IMR-90 (cell line): ENCODE measurements at regions not wholly inside any gene's neighbourhood (a gene's known extent, or its start where the extent isn't known, plus 50 kb on each side); places are given as distances from the start of the nearest gene placed in this dataset.

Source experiments
- ATAC-seq: fragments of 200-7000 bp; cut with Tn5 transposase; 2 replicates; pipeline ENCODE4 v1.9.1; 2020; ENCODE audit warnings: low read depth, mild to moderate bottlenecking, moderate library complexity
- BruUV-seq: library from RNA; stranded (reverse); fragments of 400-500 nt; replicated peaks from 2 replicates; lab custom pipeline; 2021; lab: Mats Ljungman, UMichigan
- CTCF ChIA-PET: fragments of 300-600 bp; formaldehyde crosslinking; extraction: SDS; loops from one replicate; lab custom pipeline; 2021; ENCODE audit warnings: antibody characterized with exemption; lab: Yijun Ruan, JAX
- POLR2A ChIA-PET: fragments of 300-600 bp; sonication (Branson Sonifier 250); formaldehyde crosslinking; loops from one replicate; lab custom pipeline; 2022; ENCODE audit warnings: antibody characterized with exemption; ENCODE audit not compliant: unreplicated experiment; lab: Charles Lee
- DNase-seq: peaks from one replicate; pipeline ENCODE4 v3.0.0; 2013
- H2AFZ ChIP-seq: replicated peaks from 2 replicates; pipeline ENCODE3; 2013; ENCODE audit warnings: low read length, mild to moderate bottlenecking; ENCODE audit not compliant: poor library complexity
- H2AK5ac ChIP-seq: 2 replicates; pipeline ENCODE4 v1.6.1; 2013; ENCODE audit warnings: low read depth, low read length, inconsistent platforms
- H2AK9ac ChIP-seq: replicated peaks from 2 replicates; pipeline ENCODE3; 2013; ENCODE audit warnings: mild to moderate bottlenecking, low read depth, low read length, moderate library complexity; ENCODE audit not compliant: poor library complexity
- H2BK120ac ChIP-seq: 2 replicates; pipeline ENCODE4 v1.6.1; 2013; ENCODE audit warnings: low read depth, low read length, inconsistent platforms
- H2BK15ac ChIP-seq: 3 replicates; pipeline ENCODE4 v1.6.1; 2013; ENCODE audit warnings: low read depth, low read length, inconsistent platforms
- H2BK20ac ChIP-seq: 2 replicates; pipeline ENCODE4 v1.6.1; 2013; ENCODE audit warnings: low read depth, mild to moderate bottlenecking, inconsistent platforms, low read length, moderate library complexity
- H2BK5ac ChIP-seq: 2 replicates; pipeline ENCODE4 v1.6.1; 2013; ENCODE audit warnings: mild to moderate bottlenecking, low read depth, low read length, inconsistent platforms; ENCODE audit not compliant: poor library complexity, severe bottlenecking
- H3K14ac ChIP-seq: replicated peaks from 2 replicates; pipeline ENCODE4 v1.6.1; 2013; ENCODE audit warnings: low read depth, low read length, inconsistent platforms
- H3K18ac ChIP-seq: 2 replicates; pipeline ENCODE4 v1.6.1; 2013; ENCODE audit warnings: low read depth, low read length, control low read depth
- H3K23ac ChIP-seq: 2 replicates; pipeline ENCODE4 v1.6.1; 2013; ENCODE audit warnings: low read depth, low read length, inconsistent platforms
- H3K27ac ChIP-seq: 2 replicates; pipeline ENCODE4 v1.5.1; 2013; ENCODE audit warnings: mild to moderate bottlenecking, control low read depth, low read length; ENCODE audit not compliant: insufficient read depth
- H3K27me3 ChIP-seq: 2 replicates; pipeline ENCODE4 v1.6.1; 2013; ENCODE audit warnings: low read length; ENCODE audit not compliant: control insufficient read depth, insufficient read depth
- H3K36me3 ChIP-seq: 2 replicates; pipeline ENCODE4 v1.6.1; 2013; ENCODE audit warnings: low read length, mixed read lengths; ENCODE audit not compliant: control insufficient read depth, insufficient read depth
- H3K4ac ChIP-seq: 2 replicates; pipeline ENCODE4 v1.6.1; 2013; ENCODE audit warnings: low read depth, low read length, inconsistent platforms
- H3K4me1 ChIP-seq: 2 replicates; pipeline ENCODE4 v1.6.1; 2013; ENCODE audit warnings: low read length, mixed read lengths; ENCODE audit not compliant: control insufficient read depth, insufficient read depth
- H3K4me2 ChIP-seq: 2 replicates; pipeline ENCODE4 v1.6.1; 2013; ENCODE audit warnings: low read depth, mild to moderate bottlenecking, control low read depth, low read length, moderate library complexity
- H3K4me3 ChIP-seq: 2 replicates; pipeline ENCODE4 v1.5.1; 2013; ENCODE audit warnings: low read depth, mild to moderate bottlenecking, control low read depth, low read length, moderate library complexity; ENCODE audit not compliant: insufficient read depth
- H3K56ac ChIP-seq: 2 replicates; pipeline ENCODE4 v1.6.1; 2013; ENCODE audit warnings: low read length, inconsistent platforms; ENCODE audit not compliant: insufficient read depth; ENCODE audit errors: extremely low read depth
- H3K79me1 ChIP-seq, 2 experiments: 2 replicates each; pipeline ENCODE4 v1.6.1; 2013; ENCODE audit warnings: low read length in 2 of 2, inconsistent platforms in 1 of 2, low read depth in 1 of 2
- H3K9ac ChIP-seq: 2 replicates; pipeline ENCODE4 v1.6.1; 2013; ENCODE audit warnings: low read depth, low read length, control low read depth
- H3K9me1 ChIP-seq: 2 replicates; pipeline ENCODE4 v1.6.1; 2013; ENCODE audit warnings: low read length, inconsistent platforms; ENCODE audit not compliant: insufficient read depth
- H3K9me3 ChIP-seq: 2 replicates; pipeline ENCODE4 v1.6.1; 2013; ENCODE audit warnings: low read length; ENCODE audit not compliant: control insufficient read depth, insufficient read depth
- H4K20me1 ChIP-seq: 2 replicates; pipeline ENCODE4 v1.6.1; 2013; ENCODE audit warnings: low read length, inconsistent platforms; ENCODE audit not compliant: insufficient read depth
- H4K5ac ChIP-seq: 2 replicates; pipeline ENCODE4 v1.6.1; 2013; ENCODE audit warnings: mild to moderate bottlenecking, low read depth, low read length, control low read depth
- H4K8ac ChIP-seq, 2 experiments: 2 replicates each; pipeline ENCODE4 v1.6.1; 2013; ENCODE audit warnings: low read depth in 2 of 2, low read length in 2 of 2, control low read depth in 1 of 2, inconsistent platforms in 1 of 2
- H4K91ac ChIP-seq: 2 replicates; pipeline ENCODE4 v1.6.1; 2013; ENCODE audit warnings: low read depth, low read length, inconsistent platforms; ENCODE audit not compliant: insufficient read depth
- BHLHE40 ChIP-seq: fragments of 150-350 bp; IDR thresholded peaks from 2 replicates; pipeline ENCODE4 v1.6.1; 2016; ENCODE audit warnings: mild to moderate bottlenecking, low read depth, low read length
- CEBPB ChIP-seq: IDR thresholded peaks from 2 replicates; pipeline ENCODE4 v1.6.1; 2012; ENCODE audit warnings: low read depth, low read length, improper control_type of control experiment
- ELK1 ChIP-seq: fragments of 150-350 bp; IDR thresholded peaks from 2 replicates; pipeline ENCODE4 v1.6.1; 2016; ENCODE audit warnings: low read depth, mild to moderate bottlenecking, low read length, moderate library complexity, borderline replicate concordance
- FOS ChIP-seq: fragments of 150-350 bp; IDR thresholded peaks from 2 replicates; pipeline ENCODE4 v1.6.1; 2016; ENCODE audit warnings: low read depth, low read length
- MAFK ChIP-seq: IDR thresholded peaks from 2 replicates; pipeline ENCODE4 v1.6.1; 2012; ENCODE audit warnings: low read depth, low read length, improper control_type of control experiment
- MXI1 ChIP-seq: IDR thresholded peaks from 2 replicates; pipeline ENCODE4 v1.6.1; 2012; ENCODE audit warnings: low read depth, mild to moderate bottlenecking, low read length, moderate library complexity, borderline replicate concordance
- NFE2L2 ChIP-seq: fragments of 150-350 bp; IDR thresholded peaks from 2 replicates; pipeline ENCODE4 v1.6.1; 2016; ENCODE audit warnings: low read depth, mild to moderate bottlenecking, low read length
- POLR2A ChIP-seq: IDR thresholded peaks from 2 replicates; pipeline ENCODE4 v1.6.1; 2012; ENCODE audit warnings: mild to moderate bottlenecking, low read depth, low read length
- RAD21 ChIP-seq: IDR thresholded peaks from 2 replicates; pipeline ENCODE4 v1.6.1; 2012; ENCODE audit warnings: low read length, improper control_type of control experiment
- RCOR1 ChIP-seq: IDR thresholded peaks from 2 replicates; pipeline ENCODE4 v1.6.1; 2012; ENCODE audit warnings: mild to moderate bottlenecking, low read length, improper control_type of control experiment; ENCODE audit not compliant: insufficient replicate concordance
- RFX5 ChIP-seq: IDR thresholded peaks from 2 replicates; pipeline ENCODE4 v1.8.0; 2012; ENCODE audit warnings: low read depth, mild to moderate bottlenecking, low read length, moderate library complexity
- USF2 ChIP-seq: fragments of 150-350 bp; IDR thresholded peaks from 2 replicates; pipeline ENCODE4 v1.6.1; 2017; ENCODE audit warnings: mild to moderate bottlenecking, antibody characterized with exemption, low read length, low read depth
- WGBS, 2 experiments: methylation state at CpG; one replicate each; pipeline versions ENCODE4 v1.1.5 to v1.1.7; 2013; ENCODE audit warnings: missing lambda C conversion rate in 2 of 2; ENCODE audit not compliant: insufficient read length in 1 of 2; ENCODE audit errors: extremely low coverage in 2 of 2; 5-methylcytosine and 5-hydroxymethylcytosine counted together
- dilution Hi-C: fragments of 300-500 bp; cut with HindIII; formaldehyde crosslinking; loops from one replicate; pipeline ENCODE4 v1.14.3; 2018; ENCODE audit warnings: low sequenced_read_pairs; ENCODE audit not compliant: unreplicated experiment
- in situ Hi-C: fragments of 300-500 bp; cut with MboI; formaldehyde crosslinking; loops from 3 replicates; pipeline ENCODE4 v1.14.3; 2019; ENCODE audit warnings: low sequenced_read_pairs, inconsistent platforms, mixed read lengths
- intact Hi-C: fragments of 100-400 bp; cut with micrococcal nuclease; formaldehyde crosslinking; loops from 2 replicates; pipeline ENCODE4 v1.10.0; 2022

DNA sequence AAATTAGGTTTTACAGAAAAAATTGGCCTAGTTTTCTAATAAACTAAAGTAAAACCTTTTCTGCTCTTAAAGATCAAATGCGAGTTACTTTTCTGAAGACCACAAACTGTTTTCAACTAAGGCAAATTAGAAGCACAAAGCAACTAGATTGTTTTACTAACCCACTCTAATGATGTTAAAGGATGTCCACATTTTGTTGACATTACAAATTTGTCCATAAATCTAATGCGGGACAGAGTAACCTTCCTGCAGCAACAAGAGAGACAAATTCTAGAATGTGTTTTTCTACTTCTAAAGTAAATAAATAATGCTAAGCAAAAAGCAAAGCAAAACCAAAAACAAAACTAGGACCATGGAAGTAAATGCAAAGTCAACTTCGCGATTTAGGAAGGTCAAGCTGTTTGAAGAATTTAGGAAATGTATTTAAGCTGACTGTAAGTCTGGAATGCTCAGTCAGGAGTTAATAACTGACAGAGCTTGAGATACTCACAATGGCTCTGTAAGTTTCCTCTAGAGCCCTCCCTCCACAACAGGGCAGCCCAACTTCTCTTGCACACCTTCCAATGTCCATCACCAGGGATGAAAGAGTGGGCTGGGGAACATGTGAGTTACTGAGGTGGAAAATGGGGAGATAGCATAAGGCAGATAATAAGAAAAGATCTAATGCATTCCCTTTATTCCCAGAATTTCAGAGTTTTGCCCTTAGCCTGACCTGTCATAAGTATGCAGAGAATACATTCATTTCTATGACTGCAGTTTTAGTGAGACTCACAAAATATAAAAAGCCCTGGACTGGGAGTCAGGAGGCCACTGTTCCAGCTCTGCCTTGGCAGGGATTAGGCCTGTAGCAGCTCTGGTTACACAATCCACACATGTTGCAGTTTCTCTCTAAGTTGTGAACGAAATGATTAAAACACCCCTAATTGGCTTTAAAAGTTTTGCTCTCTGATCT lies 158.8 kb downstream of the FOXA2 start (continued):
- no peak for TF ChIP-seq MXI1

DNA sequence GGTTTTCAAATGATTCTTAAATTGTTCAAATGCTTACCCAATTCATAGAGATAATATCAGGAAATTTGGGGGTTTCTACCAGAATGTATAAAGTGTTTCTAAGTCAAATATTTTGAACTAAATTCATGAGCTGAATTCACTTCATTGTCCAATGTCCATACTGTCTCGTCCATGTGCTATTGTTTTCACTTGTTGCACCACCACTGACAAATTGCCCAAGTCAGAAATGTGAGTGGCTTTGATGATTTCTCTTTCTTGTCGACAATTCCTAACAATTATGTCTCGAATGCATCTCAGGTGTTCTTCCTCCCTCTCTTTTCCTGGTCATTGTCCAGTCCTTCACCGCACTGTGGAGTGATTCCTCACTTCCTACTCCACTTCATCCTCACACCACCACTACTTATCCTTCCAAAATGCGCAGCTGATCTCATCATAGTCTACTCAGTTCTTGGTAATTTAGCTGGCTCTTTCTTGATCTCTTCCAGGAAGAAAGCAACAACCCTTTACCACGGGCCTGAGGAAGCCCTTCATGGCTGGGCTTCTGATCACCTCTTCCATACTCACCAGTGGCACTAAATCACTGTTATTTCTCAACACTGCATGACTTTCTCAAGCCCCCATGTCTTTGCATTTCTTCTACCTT lies 161.1 kb downstream of the FOXA2 start:
- DNase-seq: no peak
- ChIA-PET CTCF (no interaction called here), POLR2A (no interaction called here)
- Histone ChIP-seq H2BK15ac (no peak overlapping the region), H3K14ac (no peak overlapping the region), H3K4me1 (no peaks in the 10 kb centered on the region), H2BK120ac (no peak overlapping the region), H3K36me3 (no peaks in the 10 kb centered on the region), H2BK20ac (no peak overlapping the region), H4K91ac (no peak overlapping the region), H3K18ac (no peak overlapping the region), H2BK5ac (no peak overlapping the region), H3K79me1 (no peaks in the 10 kb centered on the region), H3K27me3 (no peaks in the 10 kb centered on the region), H3K9ac (no peak overlapping the region), H3K56ac (no peak overlapping the region), H3K27ac (no peak overlapping the region), H2AK9ac (no peak overlapping the region), H3K9me1 (no peaks in the 10 kb centered on the region), H3K4ac (no peak overlapping the region), H3K4me3 (no peak overlapping the region), H3K4me2 (no peak overlapping the region), H4K8ac (no peak overlapping the region), H4K5ac (no peak overlapping the region), H4K20me1 (no peaks in the 10 kb centered on the region), H3K9me3 (no peaks in the 10 kb centered on the region; the same call in 1 of the 2 replicates), H3K23ac (no peak overlapping the region), H2AFZ (no peak overlapping the region), H2AK5ac (no peak overlapping the region)
- in situ Hi-C loops: no loop called here
- dilution Hi-C loops: no loop called here
- BruUV-seq: no TSS peak
- WGBS, 2 experiments: 31% methylated on average over 2 of the region's 6 CpGs; no CpG with 5 or more reads in 1 of the 2 experiments
- intact Hi-C loops: no loop called here
- no peak for ATAC-seq
- TF ChIP-seq FOS (no peak), CEBPB (no peak), BHLHE40 (no peak), RFX5 (no peak), NFE2L2 (no peak), RCOR1 (no peak), ELK1 (no peak), USF2 (no peak), MAFK (no peak), RAD21 (no peak), POLR2A (no peak)
